Small intestine (tissue), 7 donors: ENCODE measurements at regions not wholly inside any gene's neighbourhood (a gene's known extent, or its start where the extent isn't known, plus 50 kb on each side); places are given as distances from the start of the nearest gene placed in this dataset.

Source experiments
- DNase-seq, 2 donors: peaks; one replicate each; pipeline versions ENCODE4 v3.0.0 to v3.0.0-alpha.2; 2013
- FAIRE-seq: peaks from 2 replicates; lab custom pipeline; 2012; peaks lifted over from hg19 to GRCh38; lab: Jason Lieb, UNC
- H3K27ac ChIP-seq, 3 donors: one replicate each; pipeline ENCODE4 v1.5.1; 2013; ENCODE audit warnings: low read length in 2 of 3, mild to moderate bottlenecking in 2 of 3, control low read depth in 1 of 3, inconsistent platforms in 1 of 3, low read depth in 1 of 3, moderate library complexity in 1 of 3
- H3K27me3 ChIP-seq, 3 donors: one replicate each; pipeline ENCODE4 v1.6.1; 2013; ENCODE audit warnings: low read length in 3 of 3, inconsistent platforms in 1 of 3; ENCODE audit not compliant: control insufficient read depth in 3 of 3, insufficient read depth in 3 of 3
- H3K36me3 ChIP-seq, 3 donors: one replicate each; pipeline ENCODE4 v1.6.1; 2013; ENCODE audit warnings: low read length in 3 of 3, inconsistent platforms in 1 of 3, low read depth in 1 of 3, mild to moderate bottlenecking in 1 of 3, moderate library complexity in 1 of 3; ENCODE audit not compliant: control insufficient read depth in 3 of 3, insufficient read depth in 2 of 3
- H3K4me1 ChIP-seq, 3 donors: one replicate each; pipeline ENCODE4 v1.6.1; 2013; ENCODE audit warnings: low read length in 2 of 3, inconsistent platforms in 1 of 3, low read depth in 1 of 3, mild to moderate bottlenecking in 1 of 3, moderate library complexity in 1 of 3; ENCODE audit not compliant: control insufficient read depth in 3 of 3, insufficient read depth in 2 of 3
- H3K4me3 ChIP-seq, 3 donors: one replicate each; pipeline ENCODE4 v1.5.1; 2013; ENCODE audit warnings: low read length in 3 of 3, control low read depth in 1 of 3, inconsistent platforms in 1 of 3, low read depth in 1 of 3, mild to moderate bottlenecking in 1 of 3, moderate library complexity in 1 of 3
- H3K9me3 ChIP-seq, 2 donors: one replicate each; pipeline ENCODE4 v1.6.1; 2013; ENCODE audit warnings: low read depth in 1 of 2, low read length in 1 of 2; ENCODE audit not compliant: control insufficient read depth in 2 of 2, insufficient read depth in 1 of 2
- WGBS, 3 donors: extraction: QIAGEN DNeasy Blood & Tissue Kit; methylation state at CpG; one replicate each; pipeline ENCODE4 v1.1.7; 2013; 5-methylcytosine and 5-hydroxymethylcytosine counted together
- donor health status: healthy with polysubstance abuse.
- donor health status: control.
- donor health status: control.
- donor health status: Bipolar disorder and iron deficiency.
- donor health status: healthy.

GRCh38 chr9:1514776-1515363 is 464.7 kb downstream of the DMRT2 start:
- Histone ChIP-seq H3K4me1 (no peaks in the 10 kb centered on the region), H3K27me3 (no peaks in the 10 kb centered on the region), H3K27ac (no peak overlapping the region), H3K4me3 (no peak overlapping the region), H3K36me3 (no peaks in the 10 kb centered on the region), H3K9me3 (no peaks in the 10 kb centered on the region)
- 67 to 81% (median 78%) methylated on average over 2 of the region's 2 CpGs for WGBS, 3 donors
- FAIRE-seq (no peak), DNase-seq (no peak)

- H3K36me3 ChIP-seq = no peaks in the 10 kb centered on the region
- FAIRE-seq (no peak), DNase-seq (no peak)
- H3K27ac ChIP-seq = no peak overlapping the region
- no peaks in the 10 kb centered on the region for H3K9me3 ChIP-seq
- H3K27me3 ChIP-seq = no peaks in the 10 kb centered on the region
- 88 to 94% (median 93%) methylated on average over 3 of the region's 3 CpGs for WGBS, 3 donors
- H3K4me3 ChIP-seq = no peak overlapping the region
- no peaks in the 10 kb centered on the region for H3K4me1 ChIP-seq
Observed at GRCh38 chr9:1515557-1515956, 465.4 kb downstream of the DMRT2 start.

GRCh38 chr9:1521547-1521946 is 471.4 kb downstream of the DMRT2 start:
- Histone ChIP-seq H3K36me3 (no peaks in the 10 kb centered on the region), H3K27me3 (no peaks in the 10 kb centered on the region), H3K27ac (no peak overlapping the region), H3K4me3 (no peak overlapping the region), H3K4me1 (no peaks in the 10 kb centered on the region), H3K9me3 (no peaks in the 10 kb centered on the region)
- FAIRE-seq (no peak), DNase-seq (no peak)
- 75 to 85% (median 80%) methylated on average over 4 of the region's 4 CpGs for WGBS, 3 donors

GRCh38 chr9:1522219-1522767 is 472.1 kb downstream of the DMRT2 start:
- Histone ChIP-seq H3K36me3 (no peaks in the 10 kb centered on the region), H3K27ac (no peak overlapping the region), H3K4me1 (no peaks in the 10 kb centered on the region), H3K4me3 (no peak overlapping the region), H3K27me3 (no peaks in the 10 kb centered on the region), H3K9me3 (no peaks in the 10 kb centered on the region)
- DNase-seq (no peak), FAIRE-seq (no peak)
- 54 to 70% (median 68%) methylated on average over 1 of the region's 1 CpG for WGBS, 3 donors

- whole genome bisulfite sequencing, 3 donors = 48 to 53% (median 52%) methylated on average over 2 of the region's 2 CpGs
- FAIRE-seq (no peak), DNase-seq (no peak)
- H3K4me1 ChIP-seq = no peaks in the 10 kb centered on the region
- no peaks in the 10 kb centered on the region for H3K9me3 ChIP-seq
- H3K27me3 ChIP-seq = no peaks in the 10 kb centered on the region
- no peak overlapping the region for H3K4me3 ChIP-seq
- H3K36me3 ChIP-seq = no peaks in the 10 kb centered on the region
- no peak overlapping the region for H3K27ac ChIP-seq
Observed at GRCh38 chr9:1528456-1528855, 478.3 kb downstream of the DMRT2 start.

- 87 to 89% (median 89%) methylated on average over 3 of the region's 3 CpGs for WGBS, 3 donors
- no peaks in the 10 kb centered on the region for H3K27me3 ChIP-seq
Observed at GRCh38 chr9:1530696-1531095, 480.5 kb downstream of the DMRT2 start.

GRCh38 chr9:1531424-1531823 is 481.3 kb downstream of the DMRT2 start:
- FAIRE-seq = no peak
- no peaks in the 10 kb centered on the region for H3K4me1 ChIP-seq
- no peaks in the 10 kb centered on the region for H3K27me3 ChIP-seq
- DNase-seq = no peak
- no peaks in the 10 kb centered on the region for H3K9me3 ChIP-seq
- H3K27ac ChIP-seq = no peak overlapping the region
- H3K4me3 ChIP-seq = no peak overlapping the region
- no peaks in the 10 kb centered on the region for H3K36me3 ChIP-seq
- WGBS, 3 donors = 2 to 32% (median 12%) methylated on average over 1 of the region's 1 CpG

More at GRCh38 chr9:1530696-1531095, 480.5 kb downstream of the DMRT2 start:
- no peak for FAIRE-seq
- no peak overlapping the region for H3K4me3 ChIP-seq
- H3K9me3 ChIP-seq = no peaks in the 10 kb centered on the region
- H3K4me1 ChIP-seq = no peaks in the 10 kb centered on the region
- no peaks in the 10 kb centered on the region for H3K36me3 ChIP-seq
- H3K27ac ChIP-seq = no peak overlapping the region
- no peak for DNase-seq

- Histone ChIP-seq H3K4me3 (no peak overlapping the region), H3K4me1 (no peaks in the 10 kb centered on the region), H3K36me3 (no peaks in the 10 kb centered on the region), H3K27me3 (no peaks in the 10 kb centered on the region), H3K9me3 (no peaks in the 10 kb centered on the region), H3K27ac (no peak overlapping the region)
- DNase-seq = no peak
- no peak for FAIRE-seq
- 67 to 75% (median 69%) methylated on average over 4 of the region's 4 CpGs for WGBS, 3 donors
Observed at GRCh38 chr9:1532171-1532570, 482.0 kb downstream of the DMRT2 start.

- 77 to 87% (median 81%) methylated on average over 2 of the region's 2 CpGs for WGBS, 3 donors
- H3K9me3 ChIP-seq = no peaks in the 10 kb centered on the region
- no peaks in the 10 kb centered on the region for H3K36me3 ChIP-seq
- no peaks in the 10 kb centered on the region for H3K4me1 ChIP-seq
- no peak overlapping the region for H3K4me3 ChIP-seq
- DNase-seq (no peak), FAIRE-seq (no peak)
- H3K27me3 ChIP-seq = no peaks in the 10 kb centered on the region
- no peak overlapping the region for H3K27ac ChIP-seq
Observed at GRCh38 chr9:1535051-1535450, 480.1 kb upstream of the SMARCA2 start.
